ENCODE measurements at regions not wholly inside any gene's neighbourhood (a gene's known extent, or its start where the extent isn't known, plus 50 kb on each side); places are given as distances from the start of the nearest gene placed in this dataset.

- TF ChIP-seq CTCF (IDR thresholded peaks at IDR 0.05; ENCODE audit: low read depth, low read length) (no peak), POLR2A (IDR thresholded peaks at IDR 0.05; ENCODE audit: extremely low read depth, insufficient read length) (no peak), MYC (IDR thresholded peaks at IDR 0.05; ENCODE audit: low read depth, low read length) (no peak), MAX (IDR thresholded peaks at IDR 0.05; ENCODE audit: low read depth, low read length) (no peak)
These were observed 453.2 kb upstream of the PTCHD4 start for GRCh38 chr6:48564036-48564820.

Data from NB4 (cell line).